T-cell (primary cell): ENCODE measurements at regions not wholly inside any gene's neighbourhood (a gene's known extent, or its start where the extent isn't known, plus 50 kb on each side); places are given as distances from the start of the nearest gene placed in this dataset.

ENCODE experiments used
- ATAC-seq, 4 experiments: fragments of 200-7000 bp in 3 of 4; fragments of 150-1000 bp in 1 of 4; cut with Tn5 transposase; replicated peaks in 1 of 4; 1 replicate in 3 of 4; 2 replicates in 1 of 4; pipeline ENCODE4 v1.10.0; 2021; ENCODE audit warnings: moderate library complexity in 3 of 4, mild to moderate bottlenecking in 2 of 4, moderate number of reproducible peaks in 1 of 4
- CTCF ChIA-PET, 2 donors: fragments of 300-600 bp; sonication (Branson Sonifier 250); formaldehyde crosslinking; loops; one replicate each; lab custom pipeline; 2022; ENCODE audit warnings: antibody characterized with exemption in 2 of 2; lab: Charles Lee
- POLR2A ChIA-PET, 2 donors: fragments of 300-600 bp; sonication (Branson Sonifier 250); formaldehyde crosslinking; loops; one replicate each; lab custom pipeline; 2022; ENCODE audit warnings: antibody characterized with exemption in 2 of 2; lab: Charles Lee
- DNase-seq, 35 experiments: peaks; one replicate each; pipeline versions ENCODE4 v3.0.0 to v3.0.0-alpha.2; 2013 to 2023
- H3K27ac ChIP-seq: one replicate; pipeline ENCODE4 v1.5.1; 2013; ENCODE audit warnings: low read length
- H3K27me3 ChIP-seq, 2 experiments: replicated peaks in 1 of 2; 1 replicate in 1 of 2; 2 replicates in 1 of 2; pipeline versions ENCODE4 v1.6.1 to v1.7.0; 2013; ENCODE audit warnings: low read length in 1 of 2, mixed read lengths in 1 of 2; ENCODE audit not compliant: control insufficient read depth in 2 of 2, insufficient read depth in 2 of 2; ENCODE audit errors: extremely low read depth in 1 of 2
- H3K36me3 ChIP-seq, 2 donors: 1 replicate in 1 of 2; 2 replicates in 1 of 2; pipeline versions ENCODE4 v1.6.1 to v1.7.0; 2013; ENCODE audit warnings: low read length in 1 of 2; ENCODE audit not compliant: control insufficient read depth in 2 of 2, insufficient read depth in 1 of 2; ENCODE audit errors: extremely low read depth in 1 of 2
- H3K4me1 ChIP-seq, 2 experiments: 1 replicate in 1 of 2; 2 replicates in 1 of 2; pipeline versions ENCODE4 v1.6.1 to v1.7.0; 2013; ENCODE audit warnings: low read length in 2 of 2, mixed read lengths in 1 of 2; ENCODE audit not compliant: insufficient read depth in 2 of 2, control insufficient read depth in 1 of 2; ENCODE audit errors: extremely low read depth in 1 of 2
- H3K4me3 ChIP-seq, 2 donors: 1 replicate in 1 of 2; 2 replicates in 1 of 2; pipeline versions ENCODE4 v1.5.1 to v1.7.0; 2013; ENCODE audit warnings: mild to moderate bottlenecking in 2 of 2, low read length in 1 of 2, moderate library complexity in 1 of 2; ENCODE audit not compliant: control insufficient read depth in 1 of 2; ENCODE audit errors: extremely low read depth in 1 of 2
- H3K9me3 ChIP-seq: 2 replicates; pipeline ENCODE4 v1.7.0; 2013
- H3K27ac Mint-ChIP-seq, 2 donors: one replicate each; pipeline ENCODE4 v1.8.0; 2020 to 2021; ENCODE audit warnings: mild to moderate bottlenecking in 2 of 2, mixed read lengths in 2 of 2
- H3K27me3 Mint-ChIP-seq, 2 donors: one replicate each; pipeline ENCODE4 v1.8.0; 2021 to 2022; ENCODE audit warnings: mixed read lengths in 2 of 2
- H3K36me3 Mint-ChIP-seq: one replicate; pipeline ENCODE4 v1.8.0; 2021; ENCODE audit warnings: mixed read lengths
- H3K4me1 Mint-ChIP-seq, 3 donors: one replicate each; pipeline ENCODE4 v1.8.0; 2020 to 2022; ENCODE audit warnings: mixed read lengths in 3 of 3, mild to moderate bottlenecking in 1 of 3
- H3K4me3 Mint-ChIP-seq, 3 donors: one replicate each; pipeline ENCODE4 v1.8.0; 2020 to 2022; ENCODE audit warnings: mild to moderate bottlenecking in 3 of 3, mixed read lengths in 3 of 3, moderate library complexity in 3 of 3
- H3K9me3 Mint-ChIP-seq, 3 donors: one replicate each; pipeline ENCODE4 v1.8.0; 2020 to 2022; ENCODE audit warnings: mixed read lengths in 3 of 3
- whole genome bisulfite sequencing: methylation state at CpG from one replicate; pipeline ENCODE4 v1.1.5; 2013; ENCODE audit warnings: missing lambda C conversion rate; ENCODE audit not compliant: insufficient coverage; 5-methylcytosine and 5-hydroxymethylcytosine counted together

DNA sequence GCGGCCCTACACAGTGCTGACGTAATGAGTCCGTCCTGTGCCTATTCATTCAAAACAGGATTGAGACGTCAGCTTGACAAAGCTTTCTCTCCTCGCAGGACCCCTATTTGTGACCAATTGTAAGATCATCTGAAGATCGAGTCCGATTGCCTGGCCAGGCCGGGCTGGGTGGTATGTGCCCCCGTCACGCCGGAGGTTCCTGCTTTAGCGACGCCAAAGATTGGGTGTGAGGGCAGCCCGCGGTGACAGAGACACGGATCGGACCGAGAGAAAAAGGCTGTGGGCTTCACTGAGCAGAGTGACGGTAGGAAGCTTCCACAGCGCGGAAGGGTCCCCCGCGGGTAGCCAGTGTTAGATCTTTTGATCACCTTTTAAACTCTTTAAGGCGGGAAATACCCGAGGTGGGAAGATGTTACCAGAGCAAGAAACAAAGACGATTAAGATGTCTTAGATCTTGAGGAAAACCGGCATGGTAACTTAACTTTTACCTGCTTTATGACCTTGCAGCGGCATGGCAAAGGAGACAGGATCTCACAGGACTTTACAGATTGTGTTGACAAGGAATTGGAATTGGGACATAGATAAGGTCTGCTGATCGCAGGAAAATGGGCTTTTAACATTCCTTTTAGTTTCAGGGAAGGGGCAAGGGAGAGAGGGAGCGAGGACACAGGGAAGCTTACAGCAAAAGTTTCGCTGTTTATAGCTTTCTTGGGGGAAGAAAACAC lies 220.0 kb downstream of the METTL4 start:
- no peak for ATAC-seq

DNA sequence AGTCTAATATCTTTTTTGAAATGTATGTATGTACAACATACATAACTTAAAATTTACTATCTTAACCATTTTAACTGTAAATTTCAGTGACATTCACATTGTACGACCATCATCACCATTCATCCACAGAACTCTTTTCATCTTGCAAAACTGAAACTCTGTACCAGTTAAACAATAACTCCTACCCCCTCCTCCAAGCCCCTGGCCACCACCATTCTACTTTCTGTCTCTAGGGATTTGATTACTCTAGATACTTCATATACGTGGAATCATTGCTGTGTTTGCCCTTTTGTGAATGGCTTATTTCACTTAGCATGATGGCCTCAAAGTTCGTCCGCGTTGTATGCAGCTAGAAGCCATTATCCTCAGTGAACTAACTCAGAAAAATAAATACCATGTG lies 217.0 kb downstream of the METTL4 start:
- Histone ChIP-seq H3K4me3 (no peak overlapping the region), H3K4me1 (no peaks in the 10 kb centered on the region), H3K9me3 (no peaks in the 10 kb centered on the region), H3K27ac (no peak overlapping the region), H3K36me3 (no peaks in the 10 kb centered on the region), H3K27me3 (peaks cover 0 to 9% of the 10 kb centered on the region in 2 experiments)
- H3K27ac Mint-ChIP-seq, result no peak overlapping the region
- H3K4me3 Mint-ChIP-seq, result no peak overlapping the region
- no peak for DNase-seq
- H3K4me1 Mint-ChIP-seq, result no peaks in the 10 kb centered on the region
- no peak for ATAC-seq
- ChIA-PET POLR2A (no interaction called here), CTCF (no interaction called here)
- H3K27me3 Mint-ChIP-seq, result peaks cover 7 to 32% of the 10 kb centered on the region in 2 donors
- no peaks in the 10 kb centered on the region for H3K9me3 Mint-ChIP-seq
- no peaks in the 10 kb centered on the region for H3K36me3 Mint-ChIP-seq
- WGBS, result 79% methylated on average over 2 of the region's 5 CpGs

More for the DNA sequence above, 220.0 kb downstream of the METTL4 start:
- Mint-ChIP-seq H3K4me3 (no peak overlapping the region), H3K27me3 (peaks cover 11 to 27% of the 10 kb centered on the region in 2 donors), H3K9me3 (no peaks in the 10 kb centered on the region), H3K36me3 (no peaks in the 10 kb centered on the region), H3K4me1 (no peaks in the 10 kb centered on the region), H3K27ac (no peak overlapping the region)
- Histone ChIP-seq H3K4me3 (no peak overlapping the region), H3K4me1 (no peaks in the 10 kb centered on the region), H3K27me3 (peaks cover 0 to 9% of the 10 kb centered on the region in 2 experiments), H3K27ac (no peak overlapping the region), H3K9me3 (no peaks in the 10 kb centered on the region), H3K36me3 (no peaks in the 10 kb centered on the region)
- 84% methylated on average over 28 of the region's 31 CpGs for WGBS
- DNase-seq, result no peak
- POLR2A ChIA-PET, result interaction anchor here in 1 of 2 donors (0.6 to 0.8 kb wide), 2 partner anchors 436 to 1749 kb away, joined by 3 read pairs; no protein-coding TSS in a partner anchor
- CTCF ChIA-PET, result no interaction called here

DNA sequence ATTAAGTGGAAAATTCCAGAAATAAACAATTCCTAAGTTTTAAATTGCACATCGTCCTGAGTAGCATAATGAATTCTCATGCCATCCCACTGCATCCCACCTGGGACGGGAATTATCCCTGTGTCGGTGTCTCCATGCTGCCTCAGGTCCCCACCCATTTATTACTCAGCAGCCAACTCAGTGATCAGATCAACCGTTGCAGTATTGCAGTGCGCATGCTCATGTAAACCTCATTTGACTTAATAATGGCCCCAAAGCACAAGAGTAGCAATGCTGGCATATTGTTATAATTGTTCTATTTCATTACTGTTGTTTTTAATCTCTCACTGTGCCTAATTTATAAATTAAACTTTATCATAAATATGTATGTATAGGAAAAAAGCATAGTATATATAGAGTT lies 214.4 kb downstream of the METTL4 start:
- Histone ChIP-seq H3K27me3 (no peaks in the 10 kb centered on the region), H3K4me3 (no peak overlapping the region), H3K27ac (no peak overlapping the region), H3K4me1 (no peaks in the 10 kb centered on the region), H3K9me3 (no peaks in the 10 kb centered on the region), H3K36me3 (no peaks in the 10 kb centered on the region)
- DNase-seq (no peak), ATAC-seq (no peak)
- Mint-ChIP-seq H3K36me3 (no peaks in the 10 kb centered on the region), H3K4me1 (no peaks in the 10 kb centered on the region), H3K27ac (no peak overlapping the region), H3K4me3 (no peak overlapping the region), H3K27me3 (peaks cover 5 to 21% of the 10 kb centered on the region in 2 donors), H3K9me3 (no peaks in the 10 kb centered on the region)
- WGBS, result 73% methylated on average over 2 of the region's 5 CpGs
- CTCF ChIA-PET, result no interaction called here
- POLR2A ChIA-PET, result no interaction called here

DNA sequence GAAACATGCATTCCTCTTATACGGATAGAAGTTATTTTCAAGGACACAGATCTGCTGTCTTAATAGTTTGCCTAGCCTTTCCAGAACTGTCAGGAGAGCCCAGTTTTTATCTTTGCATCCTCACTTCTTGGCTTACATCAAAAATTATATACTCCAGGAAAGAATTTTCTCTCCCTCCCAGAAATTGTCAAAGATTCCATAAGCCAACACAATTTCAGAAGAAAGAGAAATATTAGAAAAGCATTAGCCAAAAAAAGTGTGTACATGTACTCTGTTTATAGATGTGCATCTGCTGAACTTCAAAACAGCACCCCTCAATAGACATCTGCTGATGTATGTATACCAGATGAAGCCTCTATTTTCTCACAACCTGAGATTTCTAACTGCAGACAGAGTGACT lies 210.4 kb downstream of the METTL4 start:
- Mint-ChIP-seq H3K4me1 (no peaks in the 10 kb centered on the region), H3K9me3 (no peaks in the 10 kb centered on the region), H3K27me3 (peaks cover 0 to 15% of the 10 kb centered on the region in 2 donors), H3K36me3 (no peaks in the 10 kb centered on the region), H3K27ac (no peak overlapping the region), H3K4me3 (no peak overlapping the region)
- H3K36me3 ChIP-seq, result no peaks in the 10 kb centered on the region
- H3K27me3 ChIP-seq, result peaks cover 0 to 4% of the 10 kb centered on the region in 2 experiments
- no peak overlapping the region for H3K27ac ChIP-seq
- ChIA-PET POLR2A (no interaction called here), CTCF (no interaction called here)
- no peaks in the 10 kb centered on the region for H3K4me1 ChIP-seq
- DNase-seq (no peak), ATAC-seq (no peak)
- H3K4me3 ChIP-seq, result no peak overlapping the region
- no peaks in the 10 kb centered on the region for H3K9me3 ChIP-seq
- no CpG with 5 or more reads among the region's 1 CpG for WGBS

GRCh38 chr18:2368102-2368501 lies 203.2 kb downstream of the METTL4 start:
- H3K4me1 Mint-ChIP-seq, result no peaks in the 10 kb centered on the region
- H3K9me3 Mint-ChIP-seq, result peaks cover 0 to 2% (median 0%) of the 10 kb centered on the region in 3 donors
- no peak overlapping the region for H3K27ac Mint-ChIP-seq
- H3K36me3 ChIP-seq, result no peaks in the 10 kb centered on the region
- ATAC-seq (no peak), DNase-seq (no peak)
- 30% methylated on average over 2 of the region's 3 CpGs for WGBS
- H3K27me3 ChIP-seq, result peaks cover 0 to 4% of the 10 kb centered on the region in 2 experiments
- H3K27ac ChIP-seq, result no peak overlapping the region
- CTCF ChIA-PET, result no interaction called here
- H3K9me3 ChIP-seq, result no peaks in the 10 kb centered on the region
- H3K4me1 ChIP-seq, result no peaks in the 10 kb centered on the region
- H3K36me3 Mint-ChIP-seq, result no peaks in the 10 kb centered on the region
- H3K4me3 ChIP-seq, result no peak overlapping the region
- peaks cover 10 to 14% of the 10 kb centered on the region in 2 donors for H3K27me3 Mint-ChIP-seq
- POLR2A ChIA-PET, result no interaction called here
- no peak overlapping the region for H3K4me3 Mint-ChIP-seq

DNA sequence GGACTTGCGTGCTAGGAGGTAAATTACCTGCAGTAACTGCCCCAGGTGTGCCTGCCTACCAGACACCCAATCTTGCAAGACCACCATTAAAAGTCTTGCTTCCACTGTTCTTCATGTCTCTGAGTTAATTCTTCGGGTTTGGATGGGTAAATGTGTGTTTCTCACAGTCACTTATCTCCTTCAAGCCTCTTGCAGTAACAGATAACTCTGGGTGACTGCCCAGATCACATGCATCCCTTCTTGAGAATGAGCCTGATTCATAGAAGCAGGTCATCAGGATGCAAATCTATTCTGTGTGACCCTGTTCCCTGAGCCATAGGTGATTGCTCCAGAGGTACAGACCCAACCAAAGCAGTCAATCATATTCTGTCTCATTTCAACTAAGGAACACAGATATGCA lies 194.6 kb downstream of the METTL4 start:
- no peaks in the 10 kb centered on the region for H3K4me1 ChIP-seq
- Mint-ChIP-seq H3K4me3 (no peak overlapping the region), H3K4me1 (no peaks in the 10 kb centered on the region), H3K36me3 (no peaks in the 10 kb centered on the region), H3K27me3 (peaks cover 31 to 40% of the 10 kb centered on the region in 2 donors), H3K9me3 (peaks cover 0 to 8% (median 0%) of the 10 kb centered on the region in 3 donors), H3K27ac (no peak overlapping the region)
- no peak overlapping the region for H3K4me3 ChIP-seq
- H3K27ac ChIP-seq, result no peak overlapping the region
- no peaks in the 10 kb centered on the region for H3K9me3 ChIP-seq
- H3K36me3 ChIP-seq, result no peaks in the 10 kb centered on the region
- POLR2A ChIA-PET, result no interaction called here
- ATAC-seq (no peak), DNase-seq (no peak)
- WGBS, result no CpG with 5 or more reads among the region's 2 CpGs
- H3K27me3 ChIP-seq, result no peaks in the 10 kb centered on the region
- CTCF ChIA-PET, result no interaction called here
